Endothelial cell of umbilical vein (primary cell): ENCODE measurements at regions not wholly inside any gene's neighbourhood (a gene's known extent, or its start where the extent isn't known, plus 50 kb on each side); places are given as distances from the start of the nearest gene placed in this dataset.

Experiments
- BruUV-seq: library from RNA; stranded (reverse); fragments of 400-500 nt; replicated peaks from 2 replicates; lab custom pipeline; 2021; lab: Mats Ljungman, UMichigan
- CTCF ChIA-PET: fragments of 300-600, 350-600 bp; sonication (Branson Sonifier 250); formaldehyde crosslinking; loops from one replicate; lab custom pipeline; 2021; ENCODE audit warnings: antibody characterized with exemption, inconsistent platforms; lab: Charles Lee
- POLR2A ChIA-PET: fragments of 300-600, 350-600 bp; sonication (Branson Sonifier 250); formaldehyde crosslinking; loops from one replicate; lab custom pipeline; 2021; ENCODE audit warnings: antibody characterized with exemption, inconsistent platforms; lab: Charles Lee
- DNase-seq: peaks from one replicate; pipeline ENCODE4 v3.0.0-alpha.2; 2011; ENCODE audit warnings: low read depth, low spot score
- FAIRE-seq: peaks from 2 replicates; lab custom pipeline; 2011; peaks lifted over from hg19 to GRCh38; lab: Jason Lieb, UNC
- H2AFZ ChIP-seq: 2 replicates; pipeline ENCODE4 v1.6.0; 2012; ENCODE audit warnings: low read depth, low read length, control low read depth, inconsistent platforms
- H3K27ac ChIP-seq: 2 replicates; pipeline ENCODE4 v1.5.1; 2011; ENCODE audit warnings: low read depth, mild to moderate bottlenecking, control low read depth, low read length, moderate library complexity; ENCODE audit not compliant: insufficient read depth
- H3K27me3 ChIP-seq, 2 experiments: 2 replicates each; pipeline versions ENCODE4 v1.6.0 to v1.6.1; 2011; ENCODE audit warnings: low read length in 2 of 2, mixed read lengths in 1 of 2; ENCODE audit not compliant: control insufficient read depth in 2 of 2, insufficient read depth in 2 of 2
- H3K36me3 ChIP-seq, 2 experiments: 2 replicates in 1 of 2; 3 replicates in 1 of 2; pipeline ENCODE4 v1.5.1; 2011; ENCODE audit warnings: low read length in 2 of 2, mild to moderate bottlenecking in 1 of 2, moderate library complexity in 1 of 2; ENCODE audit not compliant: control insufficient read depth in 2 of 2, insufficient read depth in 2 of 2; ENCODE audit errors: extremely low read depth in 1 of 2
- H3K4me1 ChIP-seq: 3 replicates; pipeline ENCODE4 v1.5.1; 2011; ENCODE audit warnings: mild to moderate bottlenecking, low read length; ENCODE audit not compliant: control insufficient read depth, insufficient read depth; ENCODE audit errors: extremely low read depth
- H3K4me2 ChIP-seq: 2 replicates; pipeline ENCODE4 v1.6.1; 2011; ENCODE audit warnings: low read length, control low read depth, mixed read lengths; ENCODE audit not compliant: insufficient read depth
- H3K4me3 ChIP-seq, 3 experiments: fragments of 200-600 bp in 1 of 3; sonication (generic), shearing (Covaris generic) in 1 of 3; replicated peaks in 1 of 3; 2 replicates each; pipeline ENCODE4 v1.5.1; 2011 to 2016; ENCODE audit warnings: control low read depth in 3 of 3, low read length in 3 of 3, mild to moderate bottlenecking in 2 of 3, inconsistent platforms in 1 of 3, low read depth in 1 of 3, moderate library complexity in 1 of 3; ENCODE audit not compliant: insufficient read depth in 1 of 3
- H3K79me2 ChIP-seq: 2 replicates; pipeline ENCODE4 v1.6.0; 2012; ENCODE audit warnings: low read length, inconsistent platforms; ENCODE audit not compliant: control insufficient read depth, insufficient read depth
- H3K9ac ChIP-seq: replicated peaks from 2 replicates; pipeline ENCODE3; 2011; ENCODE audit warnings: low read length, control low read depth; ENCODE audit not compliant: insufficient read depth; ENCODE audit errors: extremely low read depth
- H3K9me1 ChIP-seq: replicated peaks from 3 replicates; pipeline ENCODE4 v1.6.0; 2011; ENCODE audit warnings: mild to moderate bottlenecking, low read length; ENCODE audit not compliant: control insufficient read depth, insufficient read depth; ENCODE audit errors: extremely low read depth
- H3K9me3 ChIP-seq: replicated peaks from 2 replicates; pipeline ENCODE4 v1.5.1; 2012; ENCODE audit warnings: low read length, inconsistent platforms; ENCODE audit not compliant: control insufficient read depth, insufficient read depth
- H4K20me1 ChIP-seq: replicated peaks from 2 replicates; pipeline ENCODE3; 2011; ENCODE audit warnings: mild to moderate bottlenecking, low read length; ENCODE audit not compliant: control insufficient read depth, insufficient read depth; ENCODE audit errors: extremely low read depth
- JUN ChIP-seq: IDR thresholded peaks from 2 replicates; pipeline ENCODE4 v1.6.1; 2011; ENCODE audit warnings: borderline replicate concordance, low read depth; ENCODE audit not compliant: insufficient read length, insufficient read depth
- POLR2A ChIP-seq: IDR thresholded peaks from 2 replicates; pipeline ENCODE4 v1.6.1; 2012; ENCODE audit warnings: low read depth, mild to moderate bottlenecking, control low read depth, low read length
- dilution Hi-C: fragments of 300-500 bp; cut with MboI; formaldehyde crosslinking; loops from one replicate; pipeline ENCODE4 v1.15.0; 2019; ENCODE audit warnings: low sequenced_read_pairs; ENCODE audit not compliant: extremely low pct_ligation_motif_present
- intact Hi-C: fragments of 100-400 bp; cut with micrococcal nuclease; formaldehyde crosslinking; loops from one replicate; pipeline ENCODE4 v1.10.0; 2022
- TF ChIP-seq, protein P1 (sequence below), 2 donors: IDR thresholded peaks; 1 replicate in 1 of 2; 2 replicates in 1 of 2; pipeline ENCODE4 v1.5.1; 2011; ENCODE audit warnings: low read length in 2 of 2, mild to moderate bottlenecking in 2 of 2, moderate library complexity in 2 of 2, control low read depth in 1 of 2, inconsistent platforms in 1 of 2, low read depth in 1 of 2; ENCODE audit not compliant: insufficient read depth in 1 of 2; ENCODE audit errors: extremely low read depth in 1 of 2

DNA sequence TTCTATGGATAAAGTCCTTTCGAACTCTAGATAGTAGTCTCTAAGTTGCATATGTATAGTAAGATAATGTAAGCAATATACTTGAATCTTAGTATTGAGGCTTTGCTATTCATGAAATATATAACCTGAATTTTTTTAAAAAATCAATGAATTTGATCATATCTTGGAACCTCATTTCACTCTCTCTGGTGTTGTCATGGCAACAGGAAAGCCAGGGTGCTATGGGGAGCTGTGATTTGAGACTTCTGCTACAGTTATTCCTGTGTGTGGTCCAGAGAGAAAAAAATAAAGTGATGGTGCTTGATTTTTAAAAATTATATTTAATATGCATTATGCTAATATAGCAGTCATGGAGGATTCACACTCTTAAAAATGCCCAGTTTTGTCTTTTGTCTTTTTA, 508.0 kb downstream of the SNAPC1 start:
- Histone ChIP-seq H3K9me1 (no peaks in the 10 kb centered on the region), H3K4me3 (no peak overlapping the region), H3K27me3 (no peaks in the 10 kb centered on the region), H3K9me3 (no peaks in the 10 kb centered on the region), H2AFZ (no peak overlapping the region), H3K79me2 (no peaks in the 10 kb centered on the region), H3K27ac (no peak overlapping the region), H3K4me1 (no peaks in the 10 kb centered on the region), H3K36me3 (no peaks in the 10 kb centered on the region), H3K9ac (no peak overlapping the region), H3K4me2 (no peak overlapping the region), H4K20me1 (no peaks in the 10 kb centered on the region)
- dilution Hi-C loops (no loop called here), intact Hi-C loops (no loop called here)
- no peak for TF ChIP-seq JUN
- TF ChIP-seq, protein P1, sequence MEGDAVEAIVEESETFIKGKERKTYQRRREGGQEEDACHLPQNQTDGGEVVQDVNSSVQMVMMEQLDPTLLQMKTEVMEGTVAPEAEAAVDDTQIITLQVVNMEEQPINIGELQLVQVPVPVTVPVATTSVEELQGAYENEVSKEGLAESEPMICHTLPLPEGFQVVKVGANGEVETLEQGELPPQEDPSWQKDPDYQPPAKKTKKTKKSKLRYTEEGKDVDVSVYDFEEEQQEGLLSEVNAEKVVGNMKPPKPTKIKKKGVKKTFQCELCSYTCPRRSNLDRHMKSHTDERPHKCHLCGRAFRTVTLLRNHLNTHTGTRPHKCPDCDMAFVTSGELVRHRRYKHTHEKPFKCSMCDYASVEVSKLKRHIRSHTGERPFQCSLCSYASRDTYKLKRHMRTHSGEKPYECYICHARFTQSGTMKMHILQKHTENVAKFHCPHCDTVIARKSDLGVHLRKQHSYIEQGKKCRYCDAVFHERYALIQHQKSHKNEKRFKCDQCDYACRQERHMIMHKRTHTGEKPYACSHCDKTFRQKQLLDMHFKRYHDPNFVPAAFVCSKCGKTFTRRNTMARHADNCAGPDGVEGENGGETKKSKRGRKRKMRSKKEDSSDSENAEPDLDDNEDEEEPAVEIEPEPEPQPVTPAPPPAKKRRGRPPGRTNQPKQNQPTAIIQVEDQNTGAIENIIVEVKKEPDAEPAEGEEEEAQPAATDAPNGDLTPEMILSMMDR (IDR thresholded peaks at IDR 0.05; ENCODE audit: extremely low read depth in 1 of 2, insufficient read depth in 1 of 2, low read depth in 1 of 2, low read length in 2 of 2) = no peak
- POLR2A ChIA-PET = no interaction called here
- CTCF ChIA-PET = no interaction called here
- FAIRE-seq (no peak), DNase-seq (no peak)
- BruUV-seq = no TSS peak

DNA sequence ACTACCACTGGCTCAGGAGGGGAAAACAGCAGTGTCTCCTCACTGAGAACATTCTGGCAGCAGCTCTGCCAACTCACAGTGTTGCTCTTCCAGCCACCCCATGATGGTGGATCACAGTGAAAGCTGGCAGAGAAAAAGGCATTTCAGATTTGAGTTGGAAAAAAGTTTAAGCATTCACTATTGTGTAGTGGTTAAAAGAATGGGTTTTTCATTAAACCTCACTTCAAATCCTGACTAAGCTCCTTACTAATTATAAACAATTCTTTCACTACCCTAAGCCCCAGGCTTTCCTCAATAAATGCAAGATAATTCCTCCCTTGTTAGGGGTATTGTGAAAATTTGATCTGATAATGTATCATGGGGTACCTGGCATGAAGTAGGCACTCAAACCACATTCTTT, 518.1 kb downstream of the SNAPC1 start:
- no peaks in the 10 kb centered on the region for H3K9me1 ChIP-seq
- DNase-seq (no peak), FAIRE-seq (no peak)
- no peaks in the 10 kb centered on the region for H3K36me3 ChIP-seq
- BruUV-seq = no TSS peak
- CTCF ChIA-PET = no interaction called here
- H3K4me2 ChIP-seq = no peak overlapping the region
- H3K27me3 ChIP-seq = no peaks in the 10 kb centered on the region
- H3K27ac ChIP-seq = no peak overlapping the region
- H3K4me3 ChIP-seq = no peak overlapping the region
- no peaks in the 10 kb centered on the region for H3K9me3 ChIP-seq
- intact Hi-C loops (no loop called here), dilution Hi-C loops (no loop called here)
- no peaks in the 10 kb centered on the region for H4K20me1 ChIP-seq
- H3K79me2 ChIP-seq = no peaks in the 10 kb centered on the region
- TF ChIP-seq POLR2A = no peak
- no peaks in the 10 kb centered on the region for H3K4me1 ChIP-seq
- POLR2A ChIA-PET = no interaction called here
- no peak overlapping the region for H3K9ac ChIP-seq
- no peak overlapping the region for H2AFZ ChIP-seq
